Fibroblast of lung (primary cell): ENCODE measurements at regions not wholly inside any gene's neighbourhood (a gene's known extent, or its start where the extent isn't known, plus 50 kb on each side); places are given as distances from the start of the nearest gene placed in this dataset.

Source experiments
- DNase-seq, 2 donors: peaks; one replicate each; pipeline versions ENCODE4 v3.0.0 to v3.0.0-alpha.2; 2010; ENCODE audit warnings: low read depth in 2 of 2
- H2AFZ ChIP-seq: 2 replicates; pipeline ENCODE4 v1.5.1; 2012; ENCODE audit warnings: low read length, control low read depth, inconsistent platforms
- H3K27ac ChIP-seq: 2 replicates; pipeline ENCODE4 v1.5.1; 2011; ENCODE audit warnings: low read length, control low read depth; ENCODE audit not compliant: insufficient read depth
- H3K27me3 ChIP-seq: 2 replicates; pipeline ENCODE4 v1.5.1; 2011; ENCODE audit warnings: mild to moderate bottlenecking, low read length; ENCODE audit not compliant: control insufficient read depth, insufficient read depth
- H3K36me3 ChIP-seq: 2 replicates; pipeline ENCODE4 v1.5.1; 2011; ENCODE audit warnings: low read length; ENCODE audit not compliant: control insufficient read depth, insufficient read depth
- H3K4me1 ChIP-seq: 2 replicates; pipeline ENCODE4 v1.5.1; 2011; ENCODE audit warnings: low read length; ENCODE audit not compliant: control insufficient read depth, insufficient read depth; ENCODE audit errors: extremely low read depth
- H3K4me2 ChIP-seq: 2 replicates; pipeline ENCODE4 v1.5.1; 2011; ENCODE audit warnings: low read length, control low read depth; ENCODE audit not compliant: insufficient read depth; ENCODE audit errors: extremely low read depth
- H3K4me3 ChIP-seq, 4 experiments: fragments of 200-600 bp in 1 of 4; sonication (generic) in 1 of 4; replicated peaks in 1 of 4; 2 replicates each; pipeline ENCODE4 v1.5.1; 2011 to 2016; ENCODE audit warnings: low read length in 4 of 4, low read depth in 3 of 4, mild to moderate bottlenecking in 3 of 4, control low read depth in 2 of 4, inconsistent platforms in 1 of 4, mixed read lengths in 1 of 4; ENCODE audit not compliant: insufficient read depth in 1 of 4; ENCODE audit errors: control extremely low read depth in 1 of 4
- H3K79me2 ChIP-seq: 2 replicates; pipeline ENCODE4 v1.5.1; 2012; ENCODE audit warnings: mild to moderate bottlenecking, low read length, inconsistent platforms; ENCODE audit not compliant: control insufficient read depth, insufficient read depth
- H3K9ac ChIP-seq: 2 replicates; pipeline ENCODE4 v1.5.1; 2011; ENCODE audit warnings: mild to moderate bottlenecking, low read length, control low read depth; ENCODE audit not compliant: insufficient read depth
- H3K9me3 ChIP-seq: 2 replicates; pipeline ENCODE4 v1.5.1; 2012; ENCODE audit warnings: low read depth, low read length; ENCODE audit not compliant: control insufficient read depth, insufficient read depth
- H4K20me1 ChIP-seq: 2 replicates; pipeline ENCODE4 v1.5.1; 2011; ENCODE audit warnings: low read length; ENCODE audit not compliant: control insufficient read depth, insufficient read depth; ENCODE audit errors: extremely low read depth
- EZH2 ChIP-seq: IDR thresholded peaks from 2 replicates; pipeline ENCODE4 v1.5.1; 2012; ENCODE audit warnings: low read length, control low read depth, mild to moderate bottlenecking; ENCODE audit errors: missing control alignments
- TF ChIP-seq, protein P1 (sequence below), 2 donors: IDR thresholded peaks in 1 of 2; conservative IDR thresholded peaks in 1 of 2; 1 replicate in 1 of 2; 2 replicates in 1 of 2; pipeline ENCODE4 v1.5.1; 2011 to 2012; ENCODE audit warnings: low read length in 2 of 2, control low read depth in 1 of 2, inconsistent platforms in 1 of 2, low read depth in 1 of 2, mild to moderate bottlenecking in 1 of 2

DNA sequence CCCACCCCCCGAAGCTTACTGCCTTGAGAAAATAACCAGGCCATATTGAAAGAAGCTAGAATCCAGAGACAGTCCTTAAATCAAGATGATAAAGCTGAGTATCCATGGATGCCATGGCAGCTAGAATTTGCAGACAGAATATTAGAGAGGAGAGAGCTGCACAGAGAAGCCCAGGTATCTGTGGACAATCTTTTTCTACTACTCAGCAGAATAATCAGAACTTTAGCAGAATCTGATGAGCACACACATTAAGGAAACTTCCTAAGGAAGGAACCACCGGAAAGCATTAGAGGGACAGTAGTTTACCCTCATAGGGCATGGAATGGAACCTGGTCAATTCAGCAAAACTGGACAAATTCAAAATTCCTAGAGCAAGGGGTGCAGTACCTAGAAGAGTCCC is 1001.7 kb downstream of the HACE1 start:
- Histone ChIP-seq H2AFZ (no peak overlapping the region), H3K27me3 (no peaks in the 10 kb centered on the region), H3K4me1 (no peaks in the 10 kb centered on the region), H3K36me3 (no peaks in the 10 kb centered on the region), H3K27ac (no peak overlapping the region), H4K20me1 (no peaks in the 10 kb centered on the region), H3K79me2 (no peaks in the 10 kb centered on the region), H3K4me2 (no peak overlapping the region), H3K9me3 (no peaks in the 10 kb centered on the region), H3K4me3 (no peak overlapping the region), H3K9ac (no peak overlapping the region)
- DNase-seq, result no peak
- TF ChIP-seq, protein P1, sequence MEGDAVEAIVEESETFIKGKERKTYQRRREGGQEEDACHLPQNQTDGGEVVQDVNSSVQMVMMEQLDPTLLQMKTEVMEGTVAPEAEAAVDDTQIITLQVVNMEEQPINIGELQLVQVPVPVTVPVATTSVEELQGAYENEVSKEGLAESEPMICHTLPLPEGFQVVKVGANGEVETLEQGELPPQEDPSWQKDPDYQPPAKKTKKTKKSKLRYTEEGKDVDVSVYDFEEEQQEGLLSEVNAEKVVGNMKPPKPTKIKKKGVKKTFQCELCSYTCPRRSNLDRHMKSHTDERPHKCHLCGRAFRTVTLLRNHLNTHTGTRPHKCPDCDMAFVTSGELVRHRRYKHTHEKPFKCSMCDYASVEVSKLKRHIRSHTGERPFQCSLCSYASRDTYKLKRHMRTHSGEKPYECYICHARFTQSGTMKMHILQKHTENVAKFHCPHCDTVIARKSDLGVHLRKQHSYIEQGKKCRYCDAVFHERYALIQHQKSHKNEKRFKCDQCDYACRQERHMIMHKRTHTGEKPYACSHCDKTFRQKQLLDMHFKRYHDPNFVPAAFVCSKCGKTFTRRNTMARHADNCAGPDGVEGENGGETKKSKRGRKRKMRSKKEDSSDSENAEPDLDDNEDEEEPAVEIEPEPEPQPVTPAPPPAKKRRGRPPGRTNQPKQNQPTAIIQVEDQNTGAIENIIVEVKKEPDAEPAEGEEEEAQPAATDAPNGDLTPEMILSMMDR (conservative IDR thresholded peaks at IDR 0.05 in 1 of 2, IDR thresholded peaks at IDR 0.05 in 1 of 2; ENCODE audit: low read depth in 1 of 2, low read length in 2 of 2), result no peak
- TF ChIP-seq EZH2, result no peak

DNA sequence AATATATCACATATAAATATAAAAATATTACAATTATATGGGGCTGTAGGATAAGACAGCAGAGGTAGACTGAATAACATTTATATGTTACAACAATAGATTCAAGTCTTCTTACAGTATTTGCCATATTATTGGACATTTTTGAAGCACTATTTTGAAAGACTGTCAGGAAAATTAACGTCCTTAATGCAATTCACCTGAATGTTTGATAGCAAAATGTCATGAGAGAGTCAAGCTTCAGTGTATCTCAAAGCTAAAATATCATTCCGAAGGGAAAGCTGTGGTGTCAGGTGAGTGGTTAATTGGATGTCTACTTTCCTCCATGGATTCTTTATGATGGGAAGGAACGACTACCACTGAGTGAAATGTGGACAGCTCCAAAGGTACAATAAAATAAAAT is 1004.0 kb downstream of the HACE1 start:
- no peak overlapping the region for H3K27ac ChIP-seq
- H3K4me1 ChIP-seq, result no peaks in the 10 kb centered on the region
- H3K36me3 ChIP-seq, result no peaks in the 10 kb centered on the region
- TF ChIP-seq EZH2, result no peak
- TF ChIP-seq, protein P1 (conservative IDR thresholded peaks at IDR 0.05 in 1 of 2, IDR thresholded peaks at IDR 0.05 in 1 of 2; ENCODE audit: low read depth in 1 of 2, low read length in 2 of 2), result no peak
- no peaks in the 10 kb centered on the region for H3K79me2 ChIP-seq
- no peak overlapping the region for H2AFZ ChIP-seq
- no peak for DNase-seq
- H3K27me3 ChIP-seq, result no peaks in the 10 kb centered on the region
- no peaks in the 10 kb centered on the region for H3K9me3 ChIP-seq
- no peak overlapping the region for H3K4me2 ChIP-seq
- no peak overlapping the region for H3K9ac ChIP-seq
- H3K4me3 ChIP-seq, result no peak overlapping the region
- no peaks in the 10 kb centered on the region for H4K20me1 ChIP-seq

DNA sequence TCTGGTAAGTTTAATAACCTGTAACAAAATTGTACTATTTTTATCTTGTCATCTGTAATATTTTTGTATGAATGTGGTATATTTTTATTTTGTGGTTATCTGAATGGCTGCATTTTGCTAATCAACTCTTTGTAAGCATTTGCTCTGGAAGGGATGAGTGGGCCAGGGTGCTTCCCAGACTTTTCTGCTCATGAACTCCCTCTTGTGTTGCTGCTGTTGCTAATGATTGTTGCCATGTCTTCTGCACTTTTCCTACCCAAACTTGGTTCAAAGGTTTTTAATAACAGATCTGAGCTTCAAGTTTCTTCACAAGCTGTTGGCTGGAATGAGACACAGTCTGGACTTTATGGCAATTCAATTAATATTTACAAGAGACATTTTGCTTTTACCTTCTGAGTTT is 1005.7 kb downstream of the HACE1 start:
- Histone ChIP-seq H3K9ac (no peak overlapping the region), H3K36me3 (no peaks in the 10 kb centered on the region), H3K27me3 (no peaks in the 10 kb centered on the region), H3K4me1 (no peaks in the 10 kb centered on the region), H4K20me1 (no peaks in the 10 kb centered on the region), H3K4me3 (no peak overlapping the region), H2AFZ (no peak overlapping the region), H3K9me3 (no peaks in the 10 kb centered on the region), H3K4me2 (no peak overlapping the region), H3K79me2 (no peaks in the 10 kb centered on the region), H3K27ac (no peak overlapping the region)
- TF ChIP-seq, protein P1 (conservative IDR thresholded peaks at IDR 0.05 in 1 of 2, IDR thresholded peaks at IDR 0.05 in 1 of 2; ENCODE audit: low read depth in 1 of 2, low read length in 2 of 2), result no peak
- no peak for TF ChIP-seq EZH2
- no peak for DNase-seq
